C4-2B (cell line): ENCODE measurements at regions not wholly inside any gene's neighbourhood (a gene's known extent, or its start where the extent isn't known, plus 50 kb on each side); places are given as distances from the start of the nearest gene placed in this dataset.

Experiments
- H3K27ac ChIP-seq: fragments of 450-650 bp; 2 replicates; pipeline ENCODE4 v1.5.1; 2017
- CTCF ChIP-seq: fragments of 450-650 bp; conservative IDR thresholded peaks from 2 replicates; pipeline ENCODE4 v1.5.1; 2017; ENCODE audit warnings: mild to moderate bottlenecking
- ZFX ChIP-seq: fragments of 450-650 bp; IDR thresholded peaks from 2 replicates; pipeline ENCODE4 v1.6.1; 2017

GRCh38 chr6:44560458-44561059, 173.1 kb downstream of the CDC5L start:
- no peak overlapping the region for H3K27ac ChIP-seq
- TF ChIP-seq CTCF (no peak), ZFX (no peak)

- no peak for TF ChIP-seq CTCF
- TF ChIP-seq ZFX: no peak
- no peak overlapping the region for H3K27ac ChIP-seq
These were observed 173.6 kb downstream of the CDC5L start for GRCh38 chr6:44561060-44561623.

DNA sequence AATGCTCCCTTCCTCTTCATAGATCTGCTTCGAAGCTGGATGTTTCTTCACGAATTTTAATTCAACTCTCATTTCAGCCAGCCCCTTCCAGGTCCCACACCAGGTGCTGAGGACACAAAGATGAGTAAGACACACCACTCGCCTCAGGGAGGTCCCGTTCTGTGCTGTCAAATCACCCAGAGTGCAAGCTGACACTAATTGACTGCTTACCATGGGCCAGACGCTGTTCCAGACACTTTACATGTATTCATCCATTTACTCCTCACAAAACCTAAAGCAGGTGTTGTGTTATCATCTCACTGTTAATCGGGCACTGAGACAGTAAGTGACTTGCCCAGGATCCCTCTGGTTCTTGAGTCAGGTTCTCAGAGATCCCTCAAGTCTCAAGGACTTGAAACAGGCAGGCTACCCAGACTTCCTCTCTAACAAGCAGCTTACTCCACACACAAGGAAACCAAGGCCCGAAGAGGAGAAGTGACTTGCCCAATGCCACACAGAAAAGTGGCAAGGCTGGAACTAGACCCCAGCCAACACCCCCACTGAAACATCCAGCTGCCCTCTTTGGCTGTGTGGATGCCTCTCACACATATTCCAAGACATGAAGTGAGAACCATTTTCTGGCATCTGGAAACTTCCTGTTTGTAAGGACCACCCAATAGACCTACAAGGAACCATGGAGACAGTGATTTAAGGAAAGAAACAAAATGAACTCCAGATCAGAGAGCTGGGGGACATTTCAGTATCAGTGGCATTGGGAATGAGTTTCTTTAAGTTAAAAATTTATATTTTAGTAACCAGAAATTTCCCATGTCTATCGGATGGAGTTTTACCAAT, 174.5 kb downstream of the CDC5L start:
- no peak overlapping the region for H3K27ac ChIP-seq
- no peak for TF ChIP-seq CTCF
- TF ChIP-seq ZFX: no peak

DNA sequence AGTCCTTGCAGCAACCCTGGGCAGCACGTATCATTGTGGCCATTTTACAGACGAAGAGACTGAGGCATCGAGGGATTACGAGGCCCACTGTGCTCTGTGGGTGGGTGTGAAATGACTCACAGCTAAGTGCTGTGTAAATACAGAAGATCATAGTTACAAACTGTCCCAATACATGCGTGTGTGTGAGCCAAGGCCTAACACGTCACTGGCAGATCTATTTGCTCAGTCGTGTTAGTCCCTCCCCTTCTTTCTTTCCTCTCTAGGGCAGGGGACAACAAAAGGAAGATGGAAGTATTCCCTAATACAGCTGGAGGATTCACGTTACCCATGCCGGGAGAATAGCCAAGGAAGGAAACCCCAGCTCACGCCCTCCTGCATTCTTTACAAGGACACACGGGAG, 175.9 kb downstream of the CDC5L start:
- TF ChIP-seq CTCF: no peak
- TF ChIP-seq ZFX: no peak
- peak overlapping the region; percentile 29 for H3K27ac ChIP-seq

DNA sequence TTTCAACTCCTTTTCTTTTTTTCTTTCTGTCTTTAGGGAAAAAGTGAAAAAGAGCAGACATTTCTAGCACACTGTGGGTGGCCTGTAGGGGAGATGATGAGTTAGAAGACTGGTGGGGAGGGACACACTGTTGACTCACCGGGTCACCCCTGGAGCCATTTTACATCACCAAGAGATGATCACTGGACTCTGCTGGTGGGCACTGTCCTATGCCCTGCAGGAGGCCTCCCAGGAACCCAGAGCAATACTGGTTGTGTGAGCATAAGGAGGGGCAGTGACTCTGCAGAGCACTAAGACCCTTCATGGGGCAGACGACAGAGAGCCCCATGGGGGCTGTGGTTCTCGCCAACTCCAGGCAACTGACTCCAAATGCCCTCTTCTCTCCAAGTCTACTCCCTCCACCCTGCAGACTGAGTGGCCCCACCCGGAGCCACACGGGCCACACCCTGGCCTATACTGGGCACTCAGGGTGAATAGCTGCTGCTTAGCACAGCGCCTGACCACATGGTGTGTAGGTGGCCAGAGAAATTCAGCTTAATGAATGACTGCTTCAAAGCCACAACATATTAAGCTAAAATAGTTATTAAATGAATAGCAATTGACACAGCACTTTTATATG, 177.5 kb downstream of the CDC5L start:
- TF ChIP-seq ZFX: no peak
- no peak for TF ChIP-seq CTCF
- no peak overlapping the region for H3K27ac ChIP-seq

DNA sequence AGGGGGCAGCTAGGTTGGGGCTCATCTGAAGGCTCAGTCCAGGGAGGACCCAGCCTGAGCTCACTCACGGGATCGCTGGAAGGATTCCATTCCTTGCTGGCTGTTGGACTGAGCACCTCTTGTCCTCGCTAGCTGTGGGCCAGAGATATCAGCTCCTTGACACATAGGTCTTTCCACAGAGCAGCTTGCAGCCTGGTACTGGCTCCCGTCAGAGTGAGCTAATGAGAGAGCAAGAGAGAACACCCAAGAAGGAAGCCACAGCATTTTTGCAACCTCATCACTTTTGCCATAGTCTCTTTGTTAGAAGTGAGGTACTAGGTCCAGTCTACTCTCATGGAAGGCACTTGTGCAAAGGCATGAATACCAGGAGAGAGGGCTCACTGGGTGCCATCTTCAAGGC, 179.9 kb downstream of the CDC5L start:
- no peak for TF ChIP-seq CTCF
- TF ChIP-seq ZFX: no peak
- no peak overlapping the region for H3K27ac ChIP-seq

GRCh38 chr6:44569131-44569530, 181.6 kb downstream of the CDC5L start:
- no peak overlapping the region for H3K27ac ChIP-seq
- TF ChIP-seq ZFX: no peak
- TF ChIP-seq CTCF: no peak
